Stomach (tissue), 8 donors: ENCODE measurements at regions not wholly inside any gene's neighbourhood (a gene's known extent, or its start where the extent isn't known, plus 50 kb on each side); places are given as distances from the start of the nearest gene placed in this dataset.

Experiments used
- DNase-seq, 2 donors: peaks; one replicate each; pipeline versions ENCODE4 v3.0.0 to v3.0.0-alpha.2; 2013 to 2019
- H3K27ac ChIP-seq, 5 donors: fragments of 200-600 bp in 4 of 5; sonication (generic) in 4 of 5; one replicate each; pipeline ENCODE4 v1.5.1; 2013 to 2019; ENCODE audit warnings: mild to moderate bottlenecking in 1 of 5, moderate library complexity in 1 of 5
- H3K27me3 ChIP-seq, 3 donors: fragments of 200-600 bp; sonication (generic); one replicate each; pipeline ENCODE4 v1.5.1; 2017 to 2019; ENCODE audit warnings: mixed run types in 1 of 3
- H3K36me3 ChIP-seq, 4 donors: fragments of 200-600 bp; sonication (generic); 1 replicate in 3 of 4; 2 replicates in 1 of 4; pipeline ENCODE4 v1.5.1; 2016 to 2019
- H3K4me1 ChIP-seq, 4 donors: fragments of 200-600 bp; sonication (generic); one replicate each; pipeline ENCODE4 v1.5.1; 2016 to 2019
- H3K4me3 ChIP-seq, 4 donors: fragments of 200-600 bp; sonication (generic) in 3 of 4; one replicate each; pipeline ENCODE4 v1.5.1; 2016 to 2019; ENCODE audit warnings: mild to moderate bottlenecking in 1 of 4
- H3K9me3 ChIP-seq, 4 donors: fragments of 200-600 bp; sonication (generic); one replicate each; pipeline ENCODE4 v1.5.1; 2016 to 2019
- CTCF ChIP-seq, 7 experiments: fragments of 450-650 bp in 4 of 7; fragments of 200-600 bp in 3 of 7; sonication (generic) in 3 of 7; IDR thresholded peaks; one replicate each; pipeline ENCODE4 v1.5.1; 2016 to 2019; ENCODE audit warnings: antibody characterized with exemption in 7 of 7, control low read depth in 2 of 7, mild to moderate bottlenecking in 1 of 7
- EP300 ChIP-seq: sonication (generic); formaldehyde crosslinking; IDR thresholded peaks from one replicate; pipeline ENCODE4 v1.6.1; 2017; ENCODE audit warnings: antibody characterized with exemption
- POLR2A ChIP-seq, 4 donors: fragments of 450-650 bp; IDR thresholded peaks; one replicate each; pipeline ENCODE4 v1.6.1; 2016; ENCODE audit warnings: antibody characterized with exemption in 4 of 4, control low read depth in 2 of 4, mild to moderate bottlenecking in 1 of 4, moderate library complexity in 1 of 4
- POLR2AphosphoS5 ChIP-seq, 3 donors: sonication (generic); formaldehyde crosslinking; IDR thresholded peaks; one replicate each; pipeline ENCODE4 v1.6.1; 2016; ENCODE audit warnings: antibody characterized with exemption in 3 of 3
- WGBS, 5 donors: extraction: QIAGEN DNeasy Blood & Tissue Kit in 3 of 5; methylation state at CpG; one replicate each; pipeline versions ENCODE4 v1.1.5 to v1.1.7; 2013 to 2018; 5-methylcytosine and 5-hydroxymethylcytosine counted together
- intact Hi-C: fragments of 100-400 bp; cut with DNase I; formaldehyde crosslinking; loops from one replicate; pipeline ENCODE4 v1.15.1; 2023; ENCODE audit warnings: low total_unique reads
- donor health status: healthy with polysubstance abuse.
- donor health status: Bipolar disorder and iron deficiency.
- donor health status: healthy.

- 61 to 78% (median 71%) methylated on average over 3 of the region's 3 CpGs for WGBS, 5 donors
- H3K9me3 ChIP-seq, result peaks cover 0 to 9% (median 2%) of the 10 kb centered on the region in 4 donors
Measured at GRCh38 chr17:13863436-13863835, 205.9 kb upstream of the COX10 start.

GRCh38 chr17:13864521-13864920 lies 204.8 kb upstream of the COX10 start:
- H3K4me1 ChIP-seq, result no peaks in the 10 kb centered on the region
- intact Hi-C loops, result no loop called here
- H3K27ac ChIP-seq, result no peak overlapping the region
- TF ChIP-seq EP300 (no peak), POLR2AphosphoS5 (IDR thresholded peaks at IDR 0.05) (no peak), CTCF (IDR thresholded peaks at IDR 0.05) (no peak), POLR2A (IDR thresholded peaks at IDR 0.05) (no peak)
- H3K9me3 ChIP-seq, result peaks cover 0 to 9% (median 2%) of the 10 kb centered on the region in 4 donors
- WGBS, 5 donors, result 55 to 69% (median 67%) methylated on average over 3 of the region's 3 CpGs
- H3K27me3 ChIP-seq, result no peaks in the 10 kb centered on the region
- H3K36me3 ChIP-seq, result no peaks in the 10 kb centered on the region
- no peak overlapping the region for H3K4me3 ChIP-seq
- DNase-seq, result no peak

More at GRCh38 chr17:13863436-13863835, 205.9 kb upstream of the COX10 start:
- intact Hi-C loops, result no loop called here
- H3K27ac ChIP-seq, result no peak overlapping the region
- H3K4me3 ChIP-seq, result no peak overlapping the region
- H3K4me1 ChIP-seq, result no peaks in the 10 kb centered on the region
- TF ChIP-seq CTCF (IDR thresholded peaks at IDR 0.05) (no peak), POLR2AphosphoS5 (IDR thresholded peaks at IDR 0.05) (no peak), EP300 (no peak), POLR2A (IDR thresholded peaks at IDR 0.05) (no peak)
- no peaks in the 10 kb centered on the region for H3K36me3 ChIP-seq
- no peak for DNase-seq
- no peaks in the 10 kb centered on the region for H3K27me3 ChIP-seq

GRCh38 chr17:13865650-13866049 lies 203.7 kb upstream of the COX10 start:
- Histone ChIP-seq H3K4me1 (no peaks in the 10 kb centered on the region), H3K9me3 (peaks cover 0 to 9% (median 2%) of the 10 kb centered on the region in 4 donors), H3K27ac (no peak overlapping the region), H3K36me3 (no peaks in the 10 kb centered on the region), H3K27me3 (no peaks in the 10 kb centered on the region), H3K4me3 (no peak overlapping the region)
- 29 to 61% (median 55%) methylated on average over 2 of the region's 2 CpGs for WGBS, 5 donors
- peak in 1 of 2 donors; percentile 18 for DNase-seq
- intact Hi-C loops, result no loop called here
- TF ChIP-seq EP300 (no peak), POLR2AphosphoS5 (IDR thresholded peaks at IDR 0.05) (no peak), CTCF (IDR thresholded peaks at IDR 0.05) (no peak), POLR2A (IDR thresholded peaks at IDR 0.05) (no peak)

- Histone ChIP-seq H3K36me3 (no peaks in the 10 kb centered on the region), H3K9me3 (peaks cover 0 to 5% (median 0%) of the 10 kb centered on the region in 4 donors), H3K27ac (no peak overlapping the region), H3K4me3 (no peak overlapping the region), H3K4me1 (no peaks in the 10 kb centered on the region), H3K27me3 (no peaks in the 10 kb centered on the region)
- 71 to 78% (median 75%) methylated on average over 9 of the region's 9 CpGs for WGBS, 5 donors
- TF ChIP-seq CTCF (IDR thresholded peaks at IDR 0.05), result no peak
- no peak for TF ChIP-seq POLR2AphosphoS5 (IDR thresholded peaks at IDR 0.05)
- TF ChIP-seq POLR2A (IDR thresholded peaks at IDR 0.05), result no peak
- no peak for TF ChIP-seq EP300
- DNase-seq, result no peak
- intact Hi-C loops, result no loop called here
Measured at GRCh38 chr17:13869331-13869940, 199.9 kb upstream of the COX10 start.
